ENCODE measurements at regions not wholly inside any gene's neighbourhood (a gene's known extent, or its start where the extent isn't known, plus 50 kb on each side); places are given as distances from the start of the nearest gene placed in this dataset.

DNA sequence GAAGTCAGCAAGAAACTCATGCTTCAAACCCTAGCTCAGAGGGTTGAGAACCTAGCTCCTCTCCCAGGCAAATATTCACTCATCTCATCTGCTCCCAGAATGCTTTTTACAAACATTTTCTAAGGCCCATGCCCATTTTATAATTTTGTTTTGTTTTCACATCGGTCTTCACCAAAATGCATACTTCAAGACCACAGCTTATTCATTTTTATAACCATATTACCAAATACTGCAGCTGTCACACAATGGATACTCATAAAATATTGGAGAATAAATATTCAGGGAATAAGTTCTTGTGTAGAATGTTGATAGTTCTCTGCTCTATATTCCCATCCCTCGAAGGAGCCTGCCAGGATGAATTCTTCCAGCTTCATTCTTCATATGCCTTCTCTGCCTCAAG, 50.8 kb upstream of the HOXC13 start:
- H3K4me1 Mint-ChIP-seq, result no peaks in the 10 kb centered on the region
- intact Hi-C loops (cut with micrococcal nuclease), result no loop called here
- TF ChIP-seq, protein P1, sequence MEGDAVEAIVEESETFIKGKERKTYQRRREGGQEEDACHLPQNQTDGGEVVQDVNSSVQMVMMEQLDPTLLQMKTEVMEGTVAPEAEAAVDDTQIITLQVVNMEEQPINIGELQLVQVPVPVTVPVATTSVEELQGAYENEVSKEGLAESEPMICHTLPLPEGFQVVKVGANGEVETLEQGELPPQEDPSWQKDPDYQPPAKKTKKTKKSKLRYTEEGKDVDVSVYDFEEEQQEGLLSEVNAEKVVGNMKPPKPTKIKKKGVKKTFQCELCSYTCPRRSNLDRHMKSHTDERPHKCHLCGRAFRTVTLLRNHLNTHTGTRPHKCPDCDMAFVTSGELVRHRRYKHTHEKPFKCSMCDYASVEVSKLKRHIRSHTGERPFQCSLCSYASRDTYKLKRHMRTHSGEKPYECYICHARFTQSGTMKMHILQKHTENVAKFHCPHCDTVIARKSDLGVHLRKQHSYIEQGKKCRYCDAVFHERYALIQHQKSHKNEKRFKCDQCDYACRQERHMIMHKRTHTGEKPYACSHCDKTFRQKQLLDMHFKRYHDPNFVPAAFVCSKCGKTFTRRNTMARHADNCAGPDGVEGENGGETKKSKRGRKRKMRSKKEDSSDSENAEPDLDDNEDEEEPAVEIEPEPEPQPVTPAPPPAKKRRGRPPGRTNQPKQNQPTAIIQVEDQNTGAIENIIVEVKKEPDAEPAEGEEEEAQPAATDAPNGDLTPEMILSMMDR (IDR thresholded peaks at IDR 0.05), result no peak
- H3K9me3 Mint-ChIP-seq, result no peaks in the 10 kb centered on the region
- no peaks in the 10 kb centered on the region for H3K27me3 Mint-ChIP-seq
- no peaks in the 10 kb centered on the region for H3K36me3 Mint-ChIP-seq (ENCODE audit: low read depth)
- ChIA-PET CTCF (no interaction called here), POLR2A (no interaction called here)
- H3K27ac Mint-ChIP-seq, result no peak overlapping the region
- DNase-seq, result no peak
- no peak for ATAC-seq (ENCODE audit: low read depth)
- no peak overlapping the region for H3K4me3 Mint-ChIP-seq

Measured in activated B cell treated with CpG ODN at 0.5 μM for 24 hours (primary cell).